CD4-positive, alpha-beta T cell treated with Interleukin-2 at 100 ng/mL for 4 hours (primary cell): ENCODE measurements at regions not wholly inside any gene's neighbourhood (a gene's known extent, or its start where the extent isn't known, plus 50 kb on each side); places are given as distances from the start of the nearest gene placed in this dataset.
"Not testable (repeated sequence)": the region's sequence is repeated elsewhere in the genome, so short reads cannot be mapped to it uniquely, and the experiment has no call there.

Experiments
- DNase-seq: peaks from one replicate; pipeline ENCODE4 v3.0.0-alpha.2; 2020; ENCODE audit warnings: low spot score

- DNase-seq = peak; percentile 32
Observed at GRCh38 chr18:57881818-57882413, 78.8 kb upstream of the ATP8B1 start.

GRCh38 chr18:57879924-57880323, 76.8 kb upstream of the ATP8B1 start:
- DNase-seq = not testable (repeated sequence)

GRCh38 chr18:57869221-57869620, 66.1 kb upstream of the ATP8B1 start:
- DNase-seq = no peak

GRCh38 chr18:57866355-57866754, 63.2 kb upstream of the ATP8B1 start:
- DNase-seq = no peak

GRCh38 chr18:57864615-57865121, 61.6 kb upstream of the ATP8B1 start:
- no peak for DNase-seq

GRCh38 chr18:57863706-57864105, 60.6 kb upstream of the ATP8B1 start:
- no peak for DNase-seq

- no peak for DNase-seq
Observed at GRCh38 chr18:57859314-57859713, 56.2 kb upstream of the ATP8B1 start.

- DNase-seq = no peak
Observed at GRCh38 chr18:57856557-57857280, 53.6 kb upstream of the ATP8B1 start.

- DNase-seq = no peak
Observed at GRCh38 chr18:57856128-57856527, 53.0 kb upstream of the ATP8B1 start.

GRCh38 chr18:57855551-57855950, 52.4 kb upstream of the ATP8B1 start:
- DNase-seq = no peak

GRCh38 chr18:57854726-57855125, 51.6 kb upstream of the ATP8B1 start:
- no peak for DNase-seq

- no peak for DNase-seq
Observed at GRCh38 chr18:57853864-57854263, 50.7 kb upstream of the ATP8B1 start.

- no peak for DNase-seq
Observed at GRCh38 chr18:57853133-57853532, 50.0 kb upstream of the ATP8B1 start.
